Stimulated activated CD8-positive, alpha-beta memory T cell treated with anti-CD3 and anti-CD28 coated beads, Interleukin-12 subunit alpha, Interleukin-12 subunit beta, amount 100 ng/mL, for 24 hours (primary cell): ENCODE measurements at regions not wholly inside any gene's neighbourhood (a gene's known extent, or its start where the extent isn't known, plus 50 kb on each side); places are given as distances from the start of the nearest gene placed in this dataset.

Experiments used
- DNase-seq: peaks from one replicate; pipeline ENCODE4 v3.0.0-alpha.2; 2020; ENCODE audit errors: extremely low read depth

DNA sequence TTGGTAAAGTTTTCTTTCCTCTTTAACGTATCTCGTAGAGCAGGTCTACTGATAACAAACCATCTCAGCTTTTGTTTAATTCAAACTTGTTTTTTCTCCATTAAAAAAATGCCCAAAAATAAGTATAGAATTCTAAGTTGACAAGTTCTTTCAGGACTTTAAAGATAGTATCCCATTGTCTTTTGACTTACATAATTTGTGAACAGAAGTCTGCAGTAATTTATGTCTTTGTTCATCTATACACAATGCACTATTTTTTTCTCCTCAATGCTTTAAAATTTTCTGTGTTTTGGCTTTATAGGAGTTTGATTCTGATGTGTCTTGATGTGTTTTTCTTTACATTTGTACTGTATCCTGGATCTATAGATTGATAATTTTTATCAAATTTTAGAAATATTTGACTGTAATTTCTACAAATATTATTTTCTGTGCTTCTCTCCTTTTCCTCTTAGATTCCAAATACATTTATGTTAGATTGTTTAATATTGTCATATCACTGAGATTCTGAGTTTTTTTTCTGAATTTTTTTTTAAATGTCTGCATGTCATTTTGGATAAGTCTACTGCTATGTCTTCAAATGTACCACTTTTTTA is 143.3 kb downstream of the FTCDNL1 start:
- DNase-seq = no peak

DNA sequence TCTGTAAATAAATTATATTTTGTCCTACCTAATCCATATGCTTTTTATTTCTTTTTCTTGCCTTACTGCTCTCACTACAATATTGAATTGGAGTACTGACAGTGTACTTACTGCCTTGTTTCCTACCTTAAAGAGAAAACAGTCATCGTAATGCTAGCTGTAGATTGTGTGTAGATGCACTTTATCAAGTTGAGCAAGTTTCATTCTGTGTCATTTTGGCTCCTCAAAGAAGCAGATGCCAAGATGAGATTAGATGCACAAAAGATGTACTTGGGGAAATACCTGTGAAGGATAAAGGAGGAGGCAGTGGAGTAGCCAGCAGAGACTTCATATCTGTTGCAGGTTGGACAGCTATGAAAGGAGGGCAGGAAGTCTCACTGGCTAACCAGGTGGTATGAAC is 145.5 kb downstream of the FTCDNL1 start:
- DNase-seq = no peak

DNA sequence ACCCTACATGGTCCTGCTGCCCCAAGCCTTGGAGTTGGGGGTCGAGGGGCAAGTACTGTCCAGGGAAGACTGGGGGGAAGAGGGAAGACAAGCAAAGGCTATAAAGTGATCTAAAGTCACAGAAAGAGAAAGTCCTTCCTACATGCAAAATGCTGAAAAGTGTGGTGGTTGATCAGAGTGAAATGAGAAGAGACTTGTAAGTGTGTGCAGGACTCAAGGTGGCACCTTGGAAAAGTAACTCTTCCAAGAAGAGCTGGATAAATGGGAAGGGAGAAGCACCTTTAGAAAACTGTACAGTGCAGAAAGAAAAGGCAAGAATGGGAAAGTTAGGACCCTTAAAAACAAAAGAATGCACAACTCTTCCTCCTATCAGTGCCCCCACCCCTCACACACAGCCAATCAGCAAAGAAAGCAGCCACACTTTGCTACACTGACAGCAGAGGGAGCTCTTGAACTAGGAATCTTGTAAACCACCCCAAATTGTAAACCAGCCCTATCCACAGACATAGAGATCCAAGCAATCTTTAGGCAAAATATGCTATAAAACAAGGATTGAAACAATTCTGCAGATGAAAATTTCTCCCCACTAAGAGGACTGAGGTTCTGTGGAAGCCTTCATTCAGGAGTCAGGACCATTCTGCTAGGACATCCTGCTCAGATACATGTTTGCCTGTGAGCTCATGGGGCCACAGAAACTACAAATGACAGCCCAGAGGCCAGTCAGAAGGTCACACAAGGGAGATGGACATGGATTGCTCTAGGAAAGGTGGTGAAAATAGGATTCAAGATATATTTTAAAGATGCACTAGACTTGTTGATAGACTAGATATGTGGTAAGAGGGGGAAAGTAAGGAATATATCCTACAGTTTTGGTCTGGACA is 146.4 kb downstream of the FTCDNL1 start:
- DNase-seq = no peak

DNA sequence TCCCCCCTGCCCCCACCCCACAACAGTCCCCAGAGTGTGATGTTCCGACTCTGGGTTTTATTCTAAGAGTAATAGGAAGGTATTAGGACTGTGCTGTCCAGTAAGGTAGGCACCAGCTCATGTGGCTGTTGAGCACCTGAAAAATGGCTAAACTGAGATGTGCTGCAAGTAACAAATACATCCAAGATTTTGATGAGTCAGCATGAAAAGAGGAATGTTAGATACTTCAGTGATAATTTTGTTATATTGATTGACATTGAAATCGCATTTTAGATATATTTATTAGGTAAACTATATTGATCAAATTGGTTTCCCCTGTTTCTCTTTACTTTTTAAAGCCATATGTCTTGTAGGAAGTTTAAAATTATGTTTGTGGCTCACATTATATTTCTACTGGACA is 147.8 kb downstream of the FTCDNL1 start:
- no peak for DNase-seq

DNA sequence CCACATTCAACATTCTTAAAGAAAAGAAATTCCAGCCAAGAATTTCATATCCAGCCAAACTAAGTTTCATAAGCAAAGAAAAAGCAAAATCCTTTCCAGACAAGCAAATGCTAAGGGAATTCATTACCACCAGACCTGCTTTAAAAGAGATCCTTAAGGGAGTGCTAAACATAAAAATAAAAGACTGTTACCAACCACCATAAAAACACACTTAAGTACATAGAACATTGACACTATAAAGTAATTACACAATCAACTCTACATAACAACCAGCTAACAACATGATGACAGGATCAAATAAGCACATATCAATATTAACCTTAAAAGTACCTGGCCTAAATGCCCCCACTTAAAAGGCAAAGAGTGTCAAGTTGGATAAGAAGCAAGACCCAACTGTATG is 153.5 kb downstream of the FTCDNL1 start:
- DNase-seq = no peak

DNA sequence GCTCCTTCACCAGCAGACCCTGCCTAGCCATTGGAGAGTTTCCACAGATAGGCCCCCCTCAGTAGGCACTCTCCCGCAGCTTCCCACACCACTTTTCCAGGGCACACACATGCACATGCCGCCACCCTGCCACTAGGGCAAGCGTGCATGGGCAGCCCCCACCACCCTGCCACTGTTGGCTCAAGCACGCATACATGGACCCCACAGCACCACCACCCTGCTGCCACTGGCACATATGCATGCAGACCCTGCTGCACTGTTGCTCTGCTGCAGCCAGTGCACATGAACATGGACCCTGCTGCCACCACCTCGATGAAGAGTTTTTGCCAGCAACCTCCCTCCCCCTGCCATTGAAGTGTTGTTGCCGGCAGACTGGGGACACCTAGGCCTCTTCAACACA is 154.9 kb downstream of the FTCDNL1 start:
- DNase-seq = no peak

DNA sequence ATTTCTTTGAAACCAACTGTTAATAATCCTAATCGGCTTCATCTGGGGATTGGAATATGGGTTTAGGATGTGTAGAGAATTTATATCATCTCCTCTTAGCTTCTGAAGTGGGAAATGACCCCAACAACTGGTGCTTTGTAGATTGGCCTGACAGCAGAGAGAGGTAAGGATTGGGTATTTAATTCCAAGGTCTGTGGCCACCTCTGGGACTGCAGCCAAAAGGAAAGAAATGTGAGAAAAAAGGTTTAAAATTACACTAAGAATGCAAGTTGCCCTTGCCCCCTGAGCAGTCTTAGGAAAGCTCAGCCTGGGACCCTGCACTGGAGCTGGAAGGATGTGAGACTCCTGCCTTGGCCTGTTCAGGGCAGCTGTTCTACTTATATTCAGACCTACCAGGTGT is 157.1 kb downstream of the FTCDNL1 start:
- no peak for DNase-seq

DNA sequence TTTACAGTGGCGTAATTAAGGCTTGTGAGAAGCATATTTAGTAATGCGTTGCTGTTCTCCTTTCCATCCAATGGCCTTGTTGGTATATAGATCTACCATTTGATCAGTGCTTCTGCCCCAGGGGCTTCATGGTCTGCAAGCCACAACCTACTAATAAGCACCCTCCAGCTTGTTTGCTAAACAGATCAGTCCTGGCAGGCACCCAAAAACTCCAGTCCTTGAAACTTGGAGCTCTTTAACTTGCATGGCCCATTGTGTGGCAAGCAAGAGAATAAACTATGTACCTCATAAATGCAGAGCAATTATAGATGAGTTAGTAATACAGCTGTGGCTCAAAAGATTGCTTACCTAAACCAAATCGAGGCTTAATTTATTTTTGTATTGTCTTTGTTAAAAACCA is 158.5 kb downstream of the FTCDNL1 start:
- DNase-seq = no peak

DNA sequence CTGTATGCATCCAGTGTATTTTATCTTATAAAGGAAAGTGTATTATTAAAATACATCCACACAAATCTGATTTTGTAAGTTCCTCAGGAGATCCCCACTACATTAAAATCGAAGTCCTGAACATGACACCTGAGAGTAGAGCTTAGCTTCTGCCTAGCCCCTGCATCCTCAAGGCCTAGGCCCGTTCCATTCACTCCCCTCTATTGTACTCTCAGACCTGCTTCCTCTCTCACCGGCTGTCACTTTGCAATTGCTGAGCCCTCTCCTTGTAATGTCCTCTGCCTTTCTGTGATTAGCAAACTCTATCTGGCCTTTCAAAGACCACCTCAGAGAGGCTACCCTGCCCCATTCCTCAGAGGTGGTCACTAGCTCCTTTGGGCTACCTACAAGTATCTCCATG is 160.8 kb downstream of the FTCDNL1 start:
- no peak for DNase-seq

DNA sequence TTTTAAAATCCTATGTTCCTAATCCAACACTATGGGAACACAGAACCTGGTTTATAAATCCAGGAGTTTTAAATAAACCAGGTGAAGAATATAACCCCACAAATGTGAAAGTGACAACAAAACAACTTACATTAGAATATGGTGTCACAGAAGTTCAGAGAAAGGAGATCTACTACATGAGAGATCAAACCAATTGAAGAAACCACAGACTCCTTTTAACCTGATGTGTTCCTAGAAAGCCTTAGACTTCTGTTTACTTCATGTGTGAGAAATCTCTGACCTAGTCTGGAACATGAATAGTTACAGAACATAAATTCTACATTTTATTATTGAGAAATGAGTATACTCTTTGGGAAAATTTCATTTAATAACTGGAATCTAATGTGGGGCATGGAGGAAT is 165.3 kb downstream of the FTCDNL1 start:
- no peak for DNase-seq

DNA sequence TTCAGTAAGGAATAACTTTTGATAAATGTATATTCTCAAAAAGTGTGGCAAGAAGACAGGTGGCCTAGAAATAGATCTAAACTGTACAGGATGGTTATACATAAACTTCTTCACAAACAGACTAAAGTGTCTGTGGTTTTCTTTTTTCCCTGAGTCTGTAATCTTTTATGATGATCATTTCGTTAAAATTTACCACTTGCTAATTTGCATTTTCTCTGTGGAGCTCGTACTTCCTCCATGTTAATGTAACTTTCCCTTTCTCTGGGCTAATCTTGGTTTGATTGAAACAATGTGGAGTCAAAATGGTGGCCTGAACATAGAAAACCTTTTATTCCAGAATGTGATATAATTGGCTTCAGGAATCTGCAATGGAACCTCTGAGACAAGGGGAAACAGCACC is 166.2 kb downstream of the FTCDNL1 start:
- no peak for DNase-seq

DNA sequence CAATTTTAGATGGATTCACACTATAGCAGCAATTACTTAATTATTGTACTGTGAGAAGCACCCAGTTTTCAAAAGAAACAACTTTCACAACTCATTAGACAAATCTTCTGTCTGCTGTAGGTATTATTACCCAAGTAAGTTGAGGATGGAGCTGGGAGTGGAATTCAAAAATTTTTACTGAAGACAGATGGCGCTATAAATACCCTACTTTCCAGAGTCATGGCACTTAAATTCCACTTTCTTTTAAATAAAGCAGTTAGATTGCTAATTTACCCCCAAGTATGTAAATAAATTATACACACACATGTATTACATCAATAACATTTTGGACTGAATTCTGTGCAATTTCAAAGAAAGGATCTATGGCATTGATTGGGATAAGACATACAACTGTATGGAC is 166.8 kb downstream of the FTCDNL1 start:
- DNase-seq = no peak

DNA sequence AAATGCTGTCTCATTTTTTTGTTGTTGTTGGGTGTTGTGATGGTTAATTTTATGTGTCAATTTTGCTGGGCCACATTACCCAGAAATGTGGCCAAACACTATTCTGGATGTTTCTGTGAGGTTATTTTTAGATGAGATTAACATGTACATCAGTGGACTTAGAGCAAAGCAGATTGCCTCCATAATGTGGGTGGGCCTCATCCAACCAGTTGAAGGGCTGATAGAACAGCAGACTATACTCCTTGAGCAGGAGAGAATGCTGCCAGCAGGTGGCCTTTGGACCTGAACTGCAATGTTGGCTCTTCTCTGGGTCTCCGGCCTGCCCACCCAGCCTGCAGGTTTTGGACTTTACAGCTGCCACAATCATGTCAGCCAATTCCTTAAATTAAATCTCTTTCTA is 169.0 kb downstream of the FTCDNL1 start:
- no peak for DNase-seq

DNA sequence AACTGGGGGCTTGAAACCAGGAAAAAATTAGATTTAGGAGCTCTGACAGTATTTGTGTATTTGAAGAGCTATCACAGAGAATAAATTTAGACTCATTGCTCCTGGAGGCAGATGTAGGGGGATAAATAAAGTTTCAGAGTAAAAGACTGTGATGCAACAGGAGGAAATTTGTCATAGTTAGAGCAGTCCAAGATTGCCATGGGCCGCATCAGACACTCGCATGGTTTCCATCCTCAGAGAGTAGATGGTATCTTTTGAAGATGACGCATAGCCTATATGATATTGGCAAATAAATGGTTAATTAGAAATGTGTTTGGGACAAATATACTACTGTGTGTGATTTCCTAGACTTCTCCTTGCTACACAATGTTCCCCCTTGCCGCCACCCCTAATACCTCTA is 170.5 kb downstream of the FTCDNL1 start:
- DNase-seq = no peak

DNA sequence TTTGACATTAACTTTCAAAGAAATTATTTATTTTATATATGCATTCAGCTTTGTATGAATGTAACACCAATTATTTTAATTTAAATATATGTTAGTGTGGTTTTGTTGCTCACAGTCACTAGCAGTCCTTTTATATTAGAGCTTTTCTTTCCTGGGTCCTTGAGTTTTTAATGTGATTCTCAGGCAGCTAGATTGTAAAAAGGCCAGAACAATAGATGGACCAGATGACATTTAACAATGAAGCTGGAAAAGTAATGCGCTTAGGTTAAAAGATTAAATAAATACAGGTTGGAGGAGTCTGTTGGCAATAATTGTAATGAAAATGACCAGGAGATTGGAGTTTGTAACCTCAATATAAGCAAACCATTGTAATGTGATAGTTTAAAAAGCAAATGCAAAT is 171.1 kb downstream of the FTCDNL1 start:
- DNase-seq = no peak

DNA sequence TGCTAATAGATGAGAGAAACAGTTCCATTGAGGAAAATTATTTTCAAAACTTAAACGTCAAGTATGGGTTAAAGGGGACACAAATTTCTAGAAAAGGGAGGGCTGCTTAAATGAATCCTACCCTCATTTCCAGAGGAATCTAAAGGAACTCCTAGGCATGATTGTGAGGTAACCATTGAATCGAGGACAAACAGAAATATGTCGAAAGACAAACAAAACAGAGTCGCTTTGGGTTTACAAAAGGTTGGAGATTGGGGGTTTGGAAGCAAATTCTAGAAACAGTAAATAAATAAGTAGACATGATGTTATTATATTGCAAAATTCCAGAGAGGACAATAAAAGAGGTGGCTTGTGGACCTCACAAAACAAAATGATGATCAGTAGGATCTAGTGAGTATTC is 173.1 kb downstream of the FTCDNL1 start:
- DNase-seq = no peak

DNA sequence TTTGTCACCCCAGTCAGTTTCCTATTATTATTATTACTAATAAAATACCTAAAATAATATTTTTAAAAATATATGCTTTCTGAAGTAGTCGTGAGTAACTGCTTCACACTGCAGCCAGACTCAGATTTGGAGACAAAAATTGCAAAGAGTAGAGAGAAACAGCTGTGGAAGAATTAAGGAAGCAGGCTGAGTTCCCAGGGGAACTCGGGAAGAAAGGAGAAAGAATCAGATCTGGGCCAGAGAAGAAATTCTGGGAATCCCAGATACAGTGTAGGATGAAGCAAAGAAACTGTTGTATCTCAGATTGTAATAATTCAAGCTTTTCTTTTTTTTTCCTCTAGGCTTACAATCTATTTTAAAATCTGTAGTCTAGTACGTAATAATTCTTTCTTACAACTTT is 182.3 kb downstream of the FTCDNL1 start:
- DNase-seq = no peak

DNA sequence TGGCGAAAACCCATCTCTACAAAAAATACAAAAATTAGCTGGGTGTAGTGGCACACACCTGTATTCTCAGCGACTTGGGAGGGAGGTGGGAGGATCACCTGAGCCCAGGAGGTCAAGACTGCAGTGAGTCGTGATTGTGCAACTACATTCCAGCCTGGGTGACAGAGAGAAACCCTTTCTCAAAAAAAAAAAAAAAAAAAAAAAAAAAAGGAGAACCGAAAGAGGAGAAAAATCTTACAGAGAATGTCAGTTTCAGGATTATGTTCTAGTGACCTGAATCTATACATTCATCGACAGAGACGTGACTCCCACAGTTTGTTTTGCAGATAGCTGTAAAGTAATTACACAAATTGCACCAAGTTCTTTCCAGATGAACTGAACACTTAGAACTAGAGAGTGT is 187.8 kb downstream of the FTCDNL1 start:
- DNase-seq = no peak

DNA sequence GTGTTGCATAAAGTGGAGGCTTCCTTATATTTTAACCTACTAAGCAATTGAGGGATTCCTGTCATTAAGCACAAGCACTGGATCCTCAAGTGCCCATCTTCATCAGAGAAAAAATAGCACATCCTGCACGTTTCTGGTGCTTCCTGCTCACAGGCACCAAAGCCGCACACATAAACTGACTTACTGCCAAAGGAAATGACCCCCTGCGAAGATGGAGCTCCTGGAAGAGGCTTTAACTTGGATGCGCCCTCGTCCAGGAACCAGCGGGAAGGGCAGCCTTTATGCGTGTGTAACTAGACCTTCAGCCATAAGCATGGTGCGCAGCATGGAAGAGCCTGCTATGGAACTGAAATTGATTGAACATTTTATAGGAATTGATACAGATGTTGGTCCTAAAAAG is 188.7 kb downstream of the FTCDNL1 start:
- no peak for DNase-seq

DNA sequence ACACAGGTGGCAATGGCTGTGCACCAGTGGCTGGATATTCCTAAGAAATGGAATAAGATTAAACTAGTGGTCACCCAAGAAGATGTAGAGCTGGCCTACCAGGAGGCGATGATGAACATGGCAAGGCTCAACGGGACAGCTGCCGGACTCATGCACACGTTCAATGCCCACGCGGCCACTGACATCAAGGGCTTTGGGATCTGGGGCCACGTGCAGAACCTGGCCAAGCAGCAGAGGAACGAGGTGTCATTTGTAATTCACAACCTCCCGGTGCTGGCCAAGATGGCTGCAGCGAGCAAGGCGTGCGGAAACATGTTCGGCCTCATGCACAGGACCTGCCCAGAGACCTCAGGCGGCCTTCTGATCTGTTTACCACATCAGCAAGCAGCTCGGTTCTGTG is 190.8 kb downstream of the FTCDNL1 start:
- no peak for DNase-seq

DNA sequence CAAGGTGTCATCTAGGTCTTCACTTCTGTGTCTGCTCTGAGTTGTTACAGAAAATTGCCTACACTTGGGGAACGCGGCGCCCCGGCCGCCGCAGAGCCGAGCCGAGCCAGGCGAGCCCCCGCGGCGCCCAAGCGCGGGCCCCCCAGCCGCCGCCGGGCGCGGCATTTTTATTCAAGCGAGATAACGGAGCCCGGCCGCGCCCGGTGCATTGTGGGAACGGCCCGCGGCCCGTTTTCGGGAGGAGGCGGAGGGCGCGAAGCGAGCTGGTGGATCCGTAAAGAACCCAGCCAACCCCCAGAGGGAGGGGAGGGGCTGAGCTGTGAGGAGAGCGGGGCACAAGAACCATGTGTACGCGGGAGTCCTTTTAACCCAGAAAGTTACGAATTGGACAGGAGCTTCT is 191.8 kb downstream of the FTCDNL1 start:
- peak; percentile 1 for DNase-seq

DNA sequence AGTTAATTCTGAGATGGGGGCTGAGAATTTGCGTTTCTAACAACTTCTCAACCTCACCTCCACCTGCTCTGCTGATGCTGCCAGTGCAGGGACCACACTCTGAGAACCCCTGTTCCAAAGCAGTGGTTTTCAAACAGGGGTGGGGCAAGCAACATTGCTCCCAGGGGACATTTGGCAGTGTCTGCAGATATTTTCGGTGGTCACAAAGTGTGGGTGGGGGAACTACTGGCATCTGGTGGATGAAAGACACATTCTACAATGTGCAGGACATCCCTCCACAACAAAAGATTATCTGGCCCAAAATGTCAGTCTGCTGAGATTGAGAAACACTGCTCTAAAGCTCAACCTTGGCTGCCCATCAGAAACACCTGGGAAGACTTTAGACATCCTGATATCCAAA is 188.7 kb upstream of the SATB2 start:
- DNase-seq = no peak

DNA sequence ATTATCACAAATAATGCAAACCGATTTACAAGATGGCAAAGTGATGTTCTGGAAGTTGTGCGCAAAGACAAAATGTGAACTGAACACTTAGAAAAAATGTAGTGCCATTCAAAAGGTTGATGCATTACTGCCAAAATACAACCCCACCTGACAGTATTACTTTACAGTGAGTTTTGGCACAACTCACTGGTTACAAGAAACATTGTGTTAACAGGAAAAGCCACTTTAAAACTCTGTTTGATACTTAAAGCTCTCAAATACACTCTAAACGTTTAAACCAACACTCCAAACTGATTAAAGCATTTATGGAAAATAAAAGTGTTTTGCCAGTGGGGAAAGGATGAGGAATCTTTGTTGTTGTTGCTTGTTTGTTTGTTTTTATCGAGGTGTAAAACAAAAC is 173.4 kb upstream of the SATB2 start:
- DNase-seq = no peak

DNA sequence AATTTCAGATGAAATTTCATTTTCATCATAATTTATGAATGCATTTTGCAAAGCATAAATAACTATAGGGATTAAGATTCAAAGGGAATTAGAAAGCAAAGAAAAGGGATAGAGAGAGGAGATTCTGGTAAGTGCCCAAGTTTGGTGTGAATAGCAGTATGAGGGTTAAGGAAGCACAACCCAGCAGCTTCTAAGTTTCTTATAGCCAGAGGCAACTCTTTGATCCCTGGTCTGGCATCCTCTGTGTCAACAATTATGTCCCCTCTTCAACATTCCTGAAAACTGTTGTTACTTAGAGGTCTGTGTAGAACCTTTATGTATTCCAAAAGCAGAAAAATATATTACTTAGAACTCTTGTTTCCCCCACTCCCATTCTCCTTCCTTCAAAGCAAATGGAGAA is 171.6 kb upstream of the SATB2 start:
- no peak for DNase-seq
